Upper lobe of right lung (tissue), 1 donor: ENCODE measurements at regions not wholly inside any gene's neighbourhood (a gene's known extent, or its start where the extent isn't known, plus 50 kb on each side); places are given as distances from the start of the nearest gene placed in this dataset.
"Not testable (repeated sequence)": the region's sequence is repeated elsewhere in the genome, so short reads cannot be mapped to it uniquely, and the experiment has no call there.

Experiments used
- ATAC-seq: fragments of 200-7000 bp; cut with Tn5 transposase; one replicate; pipeline ENCODE4 v1.9.1; 2020; ENCODE audit warnings: mild to moderate bottlenecking, moderate library complexity
- DNase-seq: peaks from one replicate; pipeline ENCODE4 v3.0.0-alpha.2; 2020
- H3K27ac ChIP-seq: fragments of 200-600 bp; one replicate; pipeline ENCODE4 v1.8.0; 2022
- H3K27me3 ChIP-seq: fragments of 200-600 bp; one replicate; pipeline ENCODE4 v1.8.0; 2022; ENCODE audit warnings: mild to moderate bottlenecking
- H3K36me3 ChIP-seq: fragments of 200-600 bp; one replicate; pipeline ENCODE4 v1.8.0; 2022
- H3K4me1 ChIP-seq: fragments of 200-600 bp; one replicate; pipeline ENCODE4 v1.8.0; 2022
- H3K4me3 ChIP-seq: fragments of 200-600 bp; one replicate; pipeline ENCODE4 v1.8.0; 2022; ENCODE audit warnings: mild to moderate bottlenecking
- H3K9me3 ChIP-seq: fragments of 200-600 bp; one replicate; pipeline ENCODE4 v1.8.0; 2022
- CTCF ChIP-seq: fragments of 200-600 bp; IDR thresholded peaks from one replicate; pipeline ENCODE4 v1.8.0; 2022; ENCODE audit warnings: antibody characterized with exemption
- intact Hi-C: fragments of 100-400 bp; cut with DNase I; formaldehyde crosslinking; loops from one replicate; pipeline ENCODE4 v1.11.0; 2022
- donor health status: DM: no; HTN: yes; CAD: no; lungs with severe emphysema.

GRCh38 chr5:62223312-62223670, 82.7 kb upstream of the KIF2A start:
- ATAC-seq, result peak; percentile 98
- intact Hi-C loops, DNase-seq, H3K27me3 ChIP-seq, H3K4me1 ChIP-seq, H3K9me3 ChIP-seq, H3K27ac ChIP-seq, H3K36me3 ChIP-seq: not testable (repeated sequence)
- H3K4me3 ChIP-seq, result peak overlapping the region; percentile 25
- TF ChIP-seq CTCF, result peak; percentile 60

- ATAC-seq, H3K9me3 ChIP-seq, H3K4me3 ChIP-seq, intact Hi-C loops, H3K27ac ChIP-seq, H3K36me3 ChIP-seq, H3K27me3 ChIP-seq, H3K4me1 ChIP-seq, DNase-seq: not testable (repeated sequence)
- peak; percentile 50 for TF ChIP-seq CTCF
Observed at GRCh38 chr5:62224987-62225601, 80.9 kb upstream of the KIF2A start.

- H3K4me3 ChIP-seq, H3K9me3 ChIP-seq, H3K27ac ChIP-seq, H3K4me1 ChIP-seq, DNase-seq, intact Hi-C loops, H3K27me3 ChIP-seq, H3K36me3 ChIP-seq: not testable (repeated sequence)
- ATAC-seq, result peak; percentile 37
Observed at GRCh38 chr5:62230876-62231388, 75.1 kb upstream of the KIF2A start.

- H3K4me3 ChIP-seq, result no peak overlapping the region
- H3K36me3 ChIP-seq, result no peaks in the 10 kb centered on the region
- TF ChIP-seq CTCF, result no peak
- H3K9me3 ChIP-seq, result no peaks in the 10 kb centered on the region
- no peak overlapping the region for H3K27ac ChIP-seq
- no peaks in the 10 kb centered on the region for H3K4me1 ChIP-seq
- intact Hi-C loops, result no loop called here
- ATAC-seq, result no peak
- no peaks in the 10 kb centered on the region for H3K27me3 ChIP-seq
- no peak for DNase-seq
Observed at GRCh38 chr5:62231576-62231975, 74.4 kb upstream of the KIF2A start.

- H3K9me3 ChIP-seq, H3K27me3 ChIP-seq, H3K27ac ChIP-seq, H3K4me1 ChIP-seq, H3K36me3 ChIP-seq, ATAC-seq, intact Hi-C loops, H3K4me3 ChIP-seq, DNase-seq: not testable (repeated sequence)
Observed at GRCh38 chr5:62232218-62232617, 73.8 kb upstream of the KIF2A start.

GRCh38 chr5:62233083-62234046, 72.6 kb upstream of the KIF2A start:
- H3K36me3 ChIP-seq, DNase-seq, intact Hi-C loops, H3K27me3 ChIP-seq, H3K27ac ChIP-seq, H3K4me1 ChIP-seq, ATAC-seq, H3K9me3 ChIP-seq, H3K4me3 ChIP-seq: not testable (repeated sequence)

- H3K4me3 ChIP-seq, H3K36me3 ChIP-seq, H3K27ac ChIP-seq, DNase-seq, H3K4me1 ChIP-seq, H3K9me3 ChIP-seq, H3K27me3 ChIP-seq, intact Hi-C loops: not testable (repeated sequence)
- ATAC-seq, result peak; percentile 59
Observed at GRCh38 chr5:62236593-62236992, 69.4 kb upstream of the KIF2A start.

- H3K9me3 ChIP-seq, H3K4me3 ChIP-seq, H3K27me3 ChIP-seq, H3K4me1 ChIP-seq, ATAC-seq, DNase-seq, H3K27ac ChIP-seq, intact Hi-C loops, H3K36me3 ChIP-seq: not testable (repeated sequence)
Observed at GRCh38 chr5:62237944-62238343, 68.1 kb upstream of the KIF2A start.

- intact Hi-C loops, DNase-seq, H3K27me3 ChIP-seq, H3K36me3 ChIP-seq, ATAC-seq, H3K27ac ChIP-seq, H3K9me3 ChIP-seq, H3K4me1 ChIP-seq, H3K4me3 ChIP-seq: not testable (repeated sequence)
Observed at GRCh38 chr5:62238584-62238983, 67.4 kb upstream of the KIF2A start.

- H3K4me1 ChIP-seq, intact Hi-C loops, H3K9me3 ChIP-seq, H3K27ac ChIP-seq, H3K4me3 ChIP-seq, H3K27me3 ChIP-seq, DNase-seq, ATAC-seq, H3K36me3 ChIP-seq: not testable (repeated sequence)
Observed at GRCh38 chr5:62240494-62240893, 65.5 kb upstream of the KIF2A start.

GRCh38 chr5:62242000-62242399, 64.0 kb upstream of the KIF2A start:
- ATAC-seq, H3K27ac ChIP-seq, DNase-seq, intact Hi-C loops, H3K27me3 ChIP-seq, H3K4me3 ChIP-seq, H3K9me3 ChIP-seq, H3K36me3 ChIP-seq, H3K4me1 ChIP-seq: not testable (repeated sequence)
